Prostate gland (tissue), 2 donors: ENCODE measurements at regions not wholly inside any gene's neighbourhood (a gene's known extent, or its start where the extent isn't known, plus 50 kb on each side); places are given as distances from the start of the nearest gene placed in this dataset.

Experiments used
- DNase-seq: peaks from one replicate; pipeline ENCODE4 v3.0.0-alpha.2; 2019; ENCODE audit warnings: low spot score
- H3K27ac ChIP-seq, 2 donors: fragments of 200-600 bp; sonication (generic); 2 replicates each; pipeline ENCODE4 v1.5.1; 2017 to 2019
- H3K27me3 ChIP-seq: fragments of 200-600 bp; sonication (generic); replicated peaks from 2 replicates; pipeline ENCODE4 v1.5.1; 2019; ENCODE audit not compliant: insufficient read depth
- H3K36me3 ChIP-seq, 2 donors: fragments of 200-600 bp; sonication (generic); 1 replicate in 1 of 2; 2 replicates in 1 of 2; pipeline versions ENCODE4 v1.5.1 to v1.8.1; 2017 to 2019
- H3K4me1 ChIP-seq: fragments of 200-600 bp; sonication (generic); replicated peaks from 2 replicates; pipeline ENCODE4 v1.5.1; 2019
- H3K4me3 ChIP-seq, 2 donors: fragments of 200-600 bp; sonication (generic); 2 replicates each; pipeline ENCODE4 v1.5.1; 2017 to 2019
- H3K9me3 ChIP-seq: fragments of 200-600 bp; sonication (generic); 2 replicates; pipeline ENCODE4 v1.5.1; 2017
- CTCF ChIP-seq, 4 experiments: fragments of 200-600 bp in 2 of 4; fragments of 450-650 bp in 2 of 4; sonication (generic) in 2 of 4; IDR thresholded peaks; 1 replicate in 3 of 4; 2 replicates in 1 of 4; pipeline ENCODE4 v1.5.1; 2016 to 2019; ENCODE audit warnings: antibody characterized with exemption in 4 of 4, mild to moderate bottlenecking in 2 of 4, moderate library complexity in 2 of 4
- POLR2A ChIP-seq: fragments of 450-650 bp; IDR thresholded peaks from one replicate; pipeline ENCODE4 v1.6.1; 2016; ENCODE audit warnings: antibody characterized with exemption, mild to moderate bottlenecking
- POLR2AphosphoS5 ChIP-seq: sonication (generic); formaldehyde crosslinking; IDR thresholded peaks from one replicate; pipeline ENCODE4 v1.6.1; 2017; ENCODE audit warnings: antibody characterized with exemption
- WGBS: methylation state at CpG from one replicate; pipeline ENCODE4 v1.1.5; 2018; 5-methylcytosine and 5-hydroxymethylcytosine counted together
- intact Hi-C: fragments of 100-400 bp; cut with DNase I; formaldehyde crosslinking; loops from one replicate; pipeline ENCODE4 v1.14.2; 2022

- DNase-seq = no peak
- intact Hi-C loops = loop anchor here (10.0 kb wide), 1 partner anchor 79 kb away; the partner anchor contains the start of gene CAV1
- 74% methylated on average over 6 of the region's 6 CpGs for WGBS
- Histone ChIP-seq H3K27me3 (no peaks in the 10 kb centered on the region), H3K4me1 (no peaks in the 10 kb centered on the region), H3K36me3 (no peaks in the 10 kb centered on the region), H3K27ac (no peak overlapping the region), H3K9me3 (no peaks in the 10 kb centered on the region), H3K4me3 (no peak overlapping the region)
- TF ChIP-seq POLR2A = no peak
- no peak for TF ChIP-seq POLR2AphosphoS5
- no peak for TF ChIP-seq CTCF (IDR thresholded peaks at IDR 0.05)
Measured at GRCh38 chr7:116445447-116446211, 53.9 kb upstream of the CAV2 start.

GRCh38 chr7:116446212-116446855, 53.2 kb upstream of the CAV2 start:
- no peaks in the 10 kb centered on the region for H3K4me1 ChIP-seq
- DNase-seq = no peak
- intact Hi-C loops = loop anchor here (10.0 kb wide), 1 partner anchor 78 kb away; the partner anchor contains the start of gene CAV1

GRCh38 chr7:116447436-116447835, 52.1 kb upstream of the CAV2 start:
- Histone ChIP-seq H3K36me3 (no peaks in the 10 kb centered on the region), H3K9me3 (no peaks in the 10 kb centered on the region), H3K4me1 (no peaks in the 10 kb centered on the region), H3K27me3 (no peaks in the 10 kb centered on the region), H3K4me3 (no peak overlapping the region), H3K27ac (no peak overlapping the region)
- 22% methylated on average over 2 of the region's 2 CpGs for WGBS
- DNase-seq = no peak
- no peak for TF ChIP-seq POLR2A
- no peak for TF ChIP-seq CTCF (IDR thresholded peaks at IDR 0.05)
- no peak for TF ChIP-seq POLR2AphosphoS5
- intact Hi-C loops = loop anchor here (10.0 kb wide), 1 partner anchor 77 kb away; the partner anchor contains the start of gene CAV1

More at GRCh38 chr7:116446212-116446855, 53.2 kb upstream of the CAV2 start:
- Histone ChIP-seq H3K27ac (no peak overlapping the region), H3K4me3 (no peak overlapping the region), H3K36me3 (no peaks in the 10 kb centered on the region), H3K9me3 (no peaks in the 10 kb centered on the region), H3K27me3 (no peaks in the 10 kb centered on the region)
- WGBS = 63% methylated on average over 5 of the region's 5 CpGs
- TF ChIP-seq CTCF (IDR thresholded peaks at IDR 0.05) = no peak

- intact Hi-C loops = loop anchor here (10.0 kb wide), 1 partner anchor 77 kb away; the partner anchor contains the start of gene CAV1
- no peak for TF ChIP-seq POLR2AphosphoS5
- TF ChIP-seq CTCF (IDR thresholded peaks at IDR 0.05) = no peak
- no peak for TF ChIP-seq POLR2A
- H3K27me3 ChIP-seq = no peaks in the 10 kb centered on the region
- 37% methylated on average over 3 of the region's 3 CpGs for WGBS
- H3K4me1 ChIP-seq = no peaks in the 10 kb centered on the region
- H3K27ac ChIP-seq = no peak overlapping the region
- H3K36me3 ChIP-seq = no peaks in the 10 kb centered on the region
- H3K9me3 ChIP-seq = no peaks in the 10 kb centered on the region
- H3K4me3 ChIP-seq = no peak overlapping the region
- DNase-seq = no peak
Measured at GRCh38 chr7:116447966-116448839, 51.3 kb upstream of the CAV2 start.
